Right lobe of liver (tissue), 6 donors: ENCODE measurements at regions not wholly inside any gene's neighbourhood (a gene's known extent, or its start where the extent isn't known, plus 50 kb on each side); places are given as distances from the start of the nearest gene placed in this dataset.

Experiments
- ATAC-seq, 4 donors: fragments of 200-7000 bp; cut with Tn5 transposase; one replicate each; pipeline ENCODE4 v1.9.1; 2020; ENCODE audit warnings: mild to moderate bottlenecking in 4 of 4, moderate library complexity in 4 of 4
- DNase-seq, 3 donors: peaks; one replicate each; pipeline ENCODE4 v3.0.0-alpha.2; 2020
- H3K27ac ChIP-seq, 3 donors: fragments of 200-600 bp; one replicate each; pipeline ENCODE4 v1.8.0; 2022
- H3K27me3 ChIP-seq, 2 donors: fragments of 200-600 bp; one replicate each; pipeline ENCODE4 v1.8.0; 2022
- H3K36me3 ChIP-seq, 4 donors: fragments of 200-600 bp; sonication (generic) in 1 of 4; one replicate each; pipeline versions ENCODE4 v1.5.1 to v1.8.0; 2017 to 2022; ENCODE audit warnings: control low read depth in 1 of 4
- H3K4me1 ChIP-seq, 4 donors: fragments of 200-600 bp; sonication (generic) in 1 of 4; one replicate each; pipeline versions ENCODE4 v1.5.1 to v1.8.0; 2017 to 2022; ENCODE audit warnings: control low read depth in 1 of 4
- H3K4me3 ChIP-seq, 3 donors: fragments of 200-600 bp; one replicate each; pipeline ENCODE4 v1.8.0; 2022
- H3K9me3 ChIP-seq, 4 donors: fragments of 200-600 bp; sonication (generic) in 1 of 4; one replicate each; pipeline versions ENCODE4 v1.5.1 to v1.8.0; 2017 to 2022; ENCODE audit warnings: control low read depth in 1 of 4
- CTCF ChIP-seq, 4 donors: fragments of 200-600 bp in 3 of 4; fragments of 450-650 bp in 1 of 4; IDR thresholded peaks; one replicate each; pipeline versions ENCODE4 v1.5.1 to v1.8.0; 2016 to 2022; ENCODE audit warnings: antibody characterized with exemption in 4 of 4, mild to moderate bottlenecking in 2 of 4
- POLR2A ChIP-seq: fragments of 450-650 bp; IDR thresholded peaks from one replicate; pipeline ENCODE4 v1.6.1; 2017; ENCODE audit warnings: antibody characterized with exemption, mild to moderate bottlenecking
- WGBS: methylation state at CpG from one replicate; pipeline ENCODE4 v1.1.6; 2018; ENCODE audit warnings: low coverage, low lambda C conversion rate; ENCODE audit not compliant: insufficient coverage; ENCODE audit errors: missing lambda C conversion rate; 5-methylcytosine and 5-hydroxymethylcytosine counted together
- intact Hi-C, 2 donors: fragments of 100-400 bp; cut with DNase I; formaldehyde crosslinking; loops; one replicate each; pipeline versions ENCODE4 v1.11.2 to v1.14.1; 2022
- donor health status: DM: no; HTN: yes; CAD: no.
- donor health status: DM: no; HTN: no; CAD: no.
- donor health status: DM: no; HTN: no; CAD: no.
- donor health status: DM: no; HTN: yes; CAD: no.
- donor health status: DM: no; HTN: yes; CAD: no.

- no peak for TF ChIP-seq POLR2A
- no peak for TF ChIP-seq CTCF (IDR thresholded peaks at IDR 0.05)
- Histone ChIP-seq H3K4me3 (no peak overlapping the region), H3K4me1 (no peaks in the 10 kb centered on the region), H3K36me3 (no peaks in the 10 kb centered on the region), H3K9me3 (no peaks in the 10 kb centered on the region), H3K27ac (no peak overlapping the region), H3K27me3 (no peaks in the 10 kb centered on the region)
- no peak for ATAC-seq
- no peak for DNase-seq
- 63% methylated on average over 3 of the region's 3 CpGs for WGBS
- intact Hi-C loops: no loop called here
Observed at GRCh38 chr3:76776927-76777326, 263.0 kb upstream of the ROBO2 start.

- intact Hi-C loops: no loop called here
- Histone ChIP-seq H3K36me3 (no peaks in the 10 kb centered on the region), H3K4me3 (no peak overlapping the region), H3K9me3 (no peaks in the 10 kb centered on the region), H3K4me1 (no peaks in the 10 kb centered on the region), H3K27me3 (no peaks in the 10 kb centered on the region), H3K27ac (no peak overlapping the region)
- DNase-seq (no peak), ATAC-seq (no peak)
- no peak for TF ChIP-seq CTCF (IDR thresholded peaks at IDR 0.05)
- no peak for TF ChIP-seq POLR2A
Observed at GRCh38 chr3:76788206-76788605, 251.7 kb upstream of the ROBO2 start.

GRCh38 chr3:76789237-76789636 is 250.7 kb upstream of the ROBO2 start:
- intact Hi-C loops: no loop called here
- TF ChIP-seq POLR2A (no peak), CTCF (IDR thresholded peaks at IDR 0.05) (no peak)
- Histone ChIP-seq H3K4me3 (no peak overlapping the region), H3K4me1 (no peaks in the 10 kb centered on the region), H3K27ac (no peak overlapping the region), H3K9me3 (no peaks in the 10 kb centered on the region), H3K27me3 (no peaks in the 10 kb centered on the region), H3K36me3 (no peaks in the 10 kb centered on the region)
- 52% methylated on average over 4 of the region's 4 CpGs for WGBS
- ATAC-seq: peak; percentile 54 to 79 (median 72)
- DNase-seq: no peak

- Histone ChIP-seq H3K4me1 (no peaks in the 10 kb centered on the region), H3K9me3 (no peaks in the 10 kb centered on the region), H3K27ac (no peak overlapping the region), H3K27me3 (no peaks in the 10 kb centered on the region), H3K36me3 (no peaks in the 10 kb centered on the region), H3K4me3 (no peak overlapping the region)
- TF ChIP-seq POLR2A (no peak), CTCF (IDR thresholded peaks at IDR 0.05) (no peak)
- intact Hi-C loops: no loop called here
- ATAC-seq (no peak), DNase-seq (no peak)
- 59% methylated on average over 1 of the region's 1 CpG for WGBS
Observed at GRCh38 chr3:76811418-76811817, 228.5 kb upstream of the ROBO2 start.

- Histone ChIP-seq H3K27ac (no peak overlapping the region), H3K9me3 (no peaks in the 10 kb centered on the region), H3K36me3 (no peaks in the 10 kb centered on the region), H3K4me3 (no peak overlapping the region), H3K27me3 (no peaks in the 10 kb centered on the region), H3K4me1 (no peaks in the 10 kb centered on the region)
- ATAC-seq: no peak
- intact Hi-C loops: no loop called here
- no peak for TF ChIP-seq CTCF (IDR thresholded peaks at IDR 0.05)
- no peak for TF ChIP-seq POLR2A
- 35% methylated on average over 2 of the region's 2 CpGs for WGBS
- no peak for DNase-seq
Observed at GRCh38 chr3:76812649-76813242, 227.2 kb upstream of the ROBO2 start.
